ENCODE measurements at regions not wholly inside any gene's neighbourhood (a gene's known extent, or its start where the extent isn't known, plus 50 kb on each side); places are given as distances from the start of the nearest gene placed in this dataset.

- Histone ChIP-seq H3K27me3 (ENCODE audit: control insufficient read depth, insufficient read depth, low read length) (no peaks in the 10 kb centered on the region), H3K9me3 (ENCODE audit: control insufficient read depth, insufficient read depth, low read length) (no peaks in the 10 kb centered on the region), H3K4me3 (ENCODE audit: low read depth, low read length) (no peak overlapping the region), H3K27ac (ENCODE audit: low read depth, low read length) (no peak overlapping the region)
- TF ChIP-seq CTCF (IDR thresholded peaks at IDR 0.05; ENCODE audit: low read depth, low read length) = no peak
- ChIA-PET POLR2A (no interaction called here), CTCF (interaction anchor here (1.2 kb wide), 1 partner anchor 815 kb away, joined by 3 read pairs; no protein-coding TSS in a partner anchor)
- DNase-seq (ENCODE audit: low read depth, low spot score) = no peak
Measured at GRCh38 chr20:24102749-24103333, 114.3 kb upstream of the GGTLC1 start.

GRCh38 chr20:24102290-24102689, 113.7 kb upstream of the GGTLC1 start:
- H3K27ac ChIP-seq (ENCODE audit: low read depth, low read length) = no peak overlapping the region
- POLR2A ChIA-PET = no interaction called here

GRCh38 chr20:24100370-24101011, 111.9 kb upstream of the GGTLC1 start:
- peaks cover 2% of the 10 kb centered on the region for H3K27me3 ChIP-seq (ENCODE audit: control insufficient read depth, insufficient read depth, low read length)
- DNase-seq (ENCODE audit: low read depth, low spot score) = no peak
- ChIA-PET POLR2A (no interaction called here), CTCF (interaction anchor here (0.8 to 1.0 kb wide), 2 partner anchors 9 to 11 kb away, joined by 3 read pairs; no protein-coding TSS in a partner anchor)
- no peaks in the 10 kb centered on the region for H3K9me3 ChIP-seq (ENCODE audit: control insufficient read depth, insufficient read depth, low read length)
- H3K27ac ChIP-seq (ENCODE audit: low read depth, low read length) = no peak overlapping the region
- TF ChIP-seq CTCF (IDR thresholded peaks at IDR 0.05; ENCODE audit: low read depth, low read length) = peak; percentile 65
- no peak overlapping the region for H3K4me3 ChIP-seq (ENCODE audit: low read depth, low read length)

More at GRCh38 chr20:24102290-24102689, 113.7 kb upstream of the GGTLC1 start:
- Histone ChIP-seq H3K9me3 (ENCODE audit: control insufficient read depth, insufficient read depth, low read length) (no peaks in the 10 kb centered on the region), H3K4me3 (ENCODE audit: low read depth, low read length) (no peak overlapping the region), H3K27me3 (ENCODE audit: control insufficient read depth, insufficient read depth, low read length) (no peaks in the 10 kb centered on the region)
- peak; percentile 25 for TF ChIP-seq CTCF (IDR thresholded peaks at IDR 0.05; ENCODE audit: low read depth, low read length)
- DNase-seq (ENCODE audit: low read depth, low spot score) = no peak
- CTCF ChIA-PET = interaction anchor here (0.8 to 1.2 kb wide), 2 partner anchors 165 to 816 kb away, joined by 3 read pairs; no protein-coding TSS in a partner anchor

GRCh38 chr20:24098886-24099285, 110.3 kb upstream of the GGTLC1 start:
- peaks cover 2% of the 10 kb centered on the region for H3K27me3 ChIP-seq (ENCODE audit: control insufficient read depth, insufficient read depth, low read length)
- DNase-seq (ENCODE audit: low read depth, low spot score) = no peak
- POLR2A ChIA-PET = no interaction called here
- no peak overlapping the region for H3K4me3 ChIP-seq (ENCODE audit: low read depth, low read length)
- no peak overlapping the region for H3K27ac ChIP-seq (ENCODE audit: low read depth, low read length)
- H3K9me3 ChIP-seq (ENCODE audit: control insufficient read depth, insufficient read depth, low read length) = no peaks in the 10 kb centered on the region
- no peak for TF ChIP-seq CTCF (IDR thresholded peaks at IDR 0.05; ENCODE audit: low read depth, low read length)
- CTCF ChIA-PET = no interaction called here

GRCh38 chr20:24097506-24098245, 109.1 kb upstream of the GGTLC1 start:
- CTCF ChIA-PET = interaction anchor here (0.6 kb wide), 1 partner anchor 686 kb away, joined by 3 read pairs; no protein-coding TSS in a partner anchor
- POLR2A ChIA-PET = no interaction called here
- TF ChIP-seq CTCF (IDR thresholded peaks at IDR 0.05; ENCODE audit: low read depth, low read length) = no peak

More at GRCh38 chr20:24097506-24098245, 109.1 kb upstream of the GGTLC1 start:
- DNase-seq (ENCODE audit: low read depth, low spot score) = no peak
- H3K4me3 ChIP-seq (ENCODE audit: low read depth, low read length) = no peak overlapping the region
- H3K27ac ChIP-seq (ENCODE audit: low read depth, low read length) = no peak overlapping the region
- H3K9me3 ChIP-seq (ENCODE audit: control insufficient read depth, insufficient read depth, low read length) = no peaks in the 10 kb centered on the region
- H3K27me3 ChIP-seq (ENCODE audit: control insufficient read depth, insufficient read depth, low read length) = peaks cover 2% of the 10 kb centered on the region
